K562 (cell line): ENCODE measurements at regions not wholly inside any gene's neighbourhood (a gene's known extent, or its start where the extent isn't known, plus 50 kb on each side); places are given as distances from the start of the nearest gene placed in this dataset.
A peak's percentile ranks its signal among the peaks of the same experiment; 100 is the strongest.
"Not testable (repeated sequence)": the region's sequence is repeated elsewhere in the genome, so short reads cannot be mapped to it uniquely, and the experiment has no call there.

Experiments used
- ATAC-seq: fragments of 200-7000 bp; cut with Tn5 transposase; 3 replicates; pipeline ENCODE4 v1.9.1; 2020; ENCODE audit warnings: moderate library complexity
- BruUV-seq: library from RNA; stranded (reverse); fragments of 400-500 nt; replicated peaks from 2 replicates; lab custom pipeline; 2021; lab: Mats Ljungman, UMichigan
- CTCF ChIA-PET: fragments of 300-600 bp; formaldehyde crosslinking; extraction: SDS; loops from one replicate; lab custom pipeline; 2021; ENCODE audit warnings: low intra/inter-chr PET ratio; lab: Yijun Ruan, JAX
- POLR2A ChIA-PET: fragments of 300-600, 350-650 bp; sonication (Branson Sonifier 250); formaldehyde crosslinking; extraction: SDS; loops from one replicate; lab custom pipeline; 2021; ENCODE audit warnings: antibody characterized with exemption, inconsistent platforms; lab: Yijun Ruan, JAX
- DNase-seq, 4 experiments: peaks; one replicate each; pipeline versions ENCODE4 v3.0.0 to v3.0.0-alpha.2; 2011 to 2018; ENCODE audit warnings: low spot score in 3 of 4, mixed read lengths in 3 of 4; ENCODE audit errors: extremely low read depth in 1 of 4
- FAIRE-seq: peaks from 2 replicates; lab custom pipeline; 2011; peaks lifted over from hg19 to GRCh38; lab: Jason Lieb, UNC
- H2AFZ ChIP-seq: 2 replicates; pipeline ENCODE4 v1.6.0; 2011; ENCODE audit warnings: low read depth, low read length, control low read depth, inconsistent platforms
- H3K27ac ChIP-seq: fragments of 200-600 bp; 3 replicates; pipeline ENCODE4 v1.8.0; 2011; ENCODE audit warnings: low read depth, mild to moderate bottlenecking, control low read depth, inconsistent platforms, low read length, moderate library complexity, mixed read lengths; ENCODE audit errors: extremely low read depth
- H3K27me3 ChIP-seq, 2 experiments: fragments of 300-600 bp in 1 of 2; 2 replicates in 1 of 2; 3 replicates in 1 of 2; pipeline versions ENCODE4 v1.6.0 to v1.8.0; 2011; ENCODE audit warnings: inconsistent platforms in 2 of 2, low read length in 2 of 2, mild to moderate bottlenecking in 1 of 2, mixed read lengths in 1 of 2, moderate library complexity in 1 of 2; ENCODE audit not compliant: control insufficient read depth in 2 of 2, insufficient read depth in 2 of 2
- H3K36me3 ChIP-seq: fragments of 300-600 bp; 3 replicates; pipeline ENCODE4 v1.8.0; 2011; ENCODE audit warnings: mild to moderate bottlenecking, low read length, inconsistent platforms; ENCODE audit not compliant: control insufficient read depth, insufficient read depth
- H3K4me1 ChIP-seq, 2 experiments: fragments of 200-600 bp in 1 of 2; replicated peaks in 1 of 2; 2 replicates in 1 of 2; 3 replicates in 1 of 2; pipeline versions ENCODE4 v1.5.1 to v1.8.0; 2011; ENCODE audit warnings: inconsistent platforms in 2 of 2, low read length in 2 of 2, mild to moderate bottlenecking in 1 of 2, mixed read lengths in 1 of 2, moderate library complexity in 1 of 2; ENCODE audit not compliant: control insufficient read depth in 2 of 2, insufficient read depth in 2 of 2
- H3K4me2 ChIP-seq: 2 replicates; pipeline ENCODE4 v1.6.1; 2011; ENCODE audit warnings: low read length, control low read depth, inconsistent platforms, mixed read lengths; ENCODE audit not compliant: insufficient read depth
- H3K4me3 ChIP-seq: fragments of 200-600 bp; sonication (generic), shearing (Covaris generic); 2 replicates; pipeline ENCODE4 v1.5.1; 2016; ENCODE audit warnings: control low read depth, inconsistent platforms
- H3K79me2 ChIP-seq: fragments of 200-600 bp; 3 replicates; pipeline ENCODE4 v1.8.0; 2011; ENCODE audit warnings: low read length, inconsistent platforms; ENCODE audit not compliant: control insufficient read depth, insufficient read depth
- H3K9ac ChIP-seq, 2 experiments: 2 replicates each; pipeline versions ENCODE4 v1.6.0 to v1.6.1; 2011; ENCODE audit warnings: low read depth in 2 of 2, low read length in 2 of 2, control low read depth in 1 of 2, inconsistent platforms in 1 of 2, mild to moderate bottlenecking in 1 of 2, mixed read lengths in 1 of 2; ENCODE audit not compliant: insufficient read depth in 1 of 2
- H3K9me1 ChIP-seq: one replicate; pipeline ENCODE4 v1.6.0; 2011; ENCODE audit warnings: inconsistent platforms, mild to moderate bottlenecking, low read length, moderate library complexity; ENCODE audit not compliant: control insufficient read depth, insufficient read depth
- H3K9me3 ChIP-seq: replicated peaks from 2 replicates; pipeline ENCODE4 v1.5.1; 2011; ENCODE audit warnings: low read depth, low read length, inconsistent platforms; ENCODE audit not compliant: control insufficient read depth, insufficient read depth
- H4K20me1 ChIP-seq: replicated peaks from 2 replicates; pipeline ENCODE4 v1.6.1; 2011; ENCODE audit warnings: low read length, inconsistent platforms, mixed read lengths; ENCODE audit not compliant: control insufficient read depth, insufficient read depth
- ATF3 ChIP-seq, 2 experiments: fragments of 450-650 bp in 1 of 2; sonication (generic) in 1 of 2; formaldehyde crosslinking in 1 of 2; IDR thresholded peaks in 1 of 2; conservative IDR thresholded peaks in 1 of 2; 2 replicates each; pipeline versions ENCODE4 v1.6.1 to v1.8.1; 2016 to 2023; ENCODE audit warnings: mild to moderate bottlenecking in 2 of 2, moderate library complexity in 2 of 2, inconsistent platforms in 1 of 2, missing genetic modification reagents in 1 of 2
- CTCF ChIP-seq, 3 experiments: IDR thresholded peaks in 2 of 3; conservative IDR thresholded peaks in 1 of 3; 2 replicates each; pipeline ENCODE4 v1.5.1; 2011 to 2012; ENCODE audit warnings: low read length in 3 of 3, mild to moderate bottlenecking in 3 of 3, control low read depth in 2 of 3, improper control_type of control experiment in 1 of 3, inconsistent platforms in 1 of 3, low read depth in 1 of 3, mixed read lengths in 1 of 3, moderate library complexity in 1 of 3; ENCODE audit not compliant: insufficient read depth in 2 of 3
- ZBTB33 ChIP-seq: sonication (generic); formaldehyde crosslinking; IDR thresholded peaks from 2 replicates; pipeline ENCODE4 v1.8.1; 2023; ENCODE audit warnings: mild to moderate bottlenecking, missing genetic modification reagents
- WGBS: fragments of 100-300 bp; shearing (Covaris generic); methylation state at CpG from one replicate; pipeline ENCODE4 v1.1.6; 2016; ENCODE audit warnings: low coverage, mixed read lengths; ENCODE audit not compliant: insufficient coverage; ENCODE audit errors: missing lambda C conversion rate; 5-methylcytosine and 5-hydroxymethylcytosine counted together
- in situ Hi-C: fragments of 300-500 bp; cut with MboI; formaldehyde crosslinking; loops from 4 replicates; pipeline ENCODE4 v1.15.0; 2018; ENCODE audit warnings: inconsistent platforms, mixed read lengths
- intact Hi-C: fragments of 100-400 bp; cut with micrococcal nuclease; formaldehyde crosslinking; loops from 2 replicates; pipeline ENCODE4 v1.14.2; 2022

- FAIRE-seq = peak; percentile 29
- H3K4me2 ChIP-seq, POLR2A ChIA-PET: not testable (repeated sequence)
Measured at GRCh38 chr5:1598950-1599737, 75.4 kb upstream of the LPCAT1 start.

More at GRCh38 chr5:1598950-1599737, 75.4 kb upstream of the LPCAT1 start:
- ATAC-seq; H2AFZ ChIP-seq; H4K20me1 ChIP-seq; CTCF ChIA-PET; H3K36me3 ChIP-seq; H3K27ac ChIP-seq; H3K27me3 ChIP-seq; H3K9me3 ChIP-seq; H3K4me3 ChIP-seq; H3K9me1 ChIP-seq; H3K9ac ChIP-seq; H3K4me1 ChIP-seq; intact Hi-C loops; H3K79me2 ChIP-seq; TF ChIP-seq ATF3 (CRISPR knock-in tag; conservative IDR thresholded peaks at IDR 0.05): not testable (repeated sequence)
- BruUV-seq = TSS peak; percentile 27
- TF ChIP-seq ZBTB33 (CRISPR knock-in tag) (peak; percentile 99), CTCF (IDR thresholded peaks at IDR 0.05 in 2 of 3, conservative IDR thresholded peaks at IDR 0.05 in 1 of 3; ENCODE audit: insufficient read depth in 2 of 3, low read depth in 1 of 3, low read length in 3 of 3) (0 out of 6 replicates have a peak, but pooled peaks of 1 of the 3 experiments have one; percentile 14), ATF3 (IDR thresholded peaks at IDR 0.05) (peak; percentile 42; the same call in 1 of the 2 replicates)
- in situ Hi-C loops = loop anchor here (5.0 kb wide), 1 partner anchor 1382 kb away; the partner anchor contains the start of genes CCDC127 and SDHA
- 91% methylated on average over 4 of the region's 5 CpGs for WGBS
- peak in 1 of 4 experiments; percentile 13 for DNase-seq
